GM13976 (cell line): ENCODE measurements at regions not wholly inside any gene's neighbourhood (a gene's known extent, or its start where the extent isn't known, plus 50 kb on each side); places are given as distances from the start of the nearest gene placed in this dataset.

Experiments
- DNase-seq: peaks from one replicate; pipeline ENCODE4 v3.0.0; 2012; ENCODE audit warnings: low spot score
- in situ Hi-C: fragments of 300-500 bp; cut with MboI; formaldehyde crosslinking; loops from one replicate; pipeline ENCODE4 v1.12.0; 2022; ENCODE audit warnings: low sequenced_read_pairs, mixed read lengths, inconsistent platforms; ENCODE audit not compliant: unreplicated experiment
- TF ChIP-seq, protein P1 (sequence below): IDR thresholded peaks from 2 replicates; pipeline ENCODE4 v1.5.1; 2012; ENCODE audit warnings: borderline replicate concordance, mild to moderate bottlenecking; ENCODE audit not compliant: insufficient read depth; ENCODE audit errors: extremely low read depth, missing control alignments, control extremely low read depth

DNA sequence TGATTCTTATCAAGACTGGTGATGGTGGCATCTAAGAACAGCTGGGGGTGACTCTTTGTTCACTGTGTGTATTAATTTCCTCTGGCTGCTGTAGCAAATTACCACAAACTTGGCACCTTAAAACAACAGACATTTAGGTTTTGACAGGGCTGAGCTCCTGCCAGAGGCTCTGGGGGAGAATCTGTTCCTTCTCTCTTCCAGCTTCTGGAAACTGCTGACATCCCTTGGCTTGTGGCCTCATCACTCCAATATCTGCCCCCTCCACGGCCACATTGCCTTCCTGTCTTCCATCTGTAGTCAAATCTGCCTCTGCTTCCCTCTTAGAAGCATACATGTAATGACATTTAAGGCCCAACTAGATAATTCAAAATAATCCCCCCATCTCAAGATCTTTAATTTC is 274.9 kb downstream of the PRL start:
- in situ Hi-C loops = no loop called here
- TF ChIP-seq, protein P1, sequence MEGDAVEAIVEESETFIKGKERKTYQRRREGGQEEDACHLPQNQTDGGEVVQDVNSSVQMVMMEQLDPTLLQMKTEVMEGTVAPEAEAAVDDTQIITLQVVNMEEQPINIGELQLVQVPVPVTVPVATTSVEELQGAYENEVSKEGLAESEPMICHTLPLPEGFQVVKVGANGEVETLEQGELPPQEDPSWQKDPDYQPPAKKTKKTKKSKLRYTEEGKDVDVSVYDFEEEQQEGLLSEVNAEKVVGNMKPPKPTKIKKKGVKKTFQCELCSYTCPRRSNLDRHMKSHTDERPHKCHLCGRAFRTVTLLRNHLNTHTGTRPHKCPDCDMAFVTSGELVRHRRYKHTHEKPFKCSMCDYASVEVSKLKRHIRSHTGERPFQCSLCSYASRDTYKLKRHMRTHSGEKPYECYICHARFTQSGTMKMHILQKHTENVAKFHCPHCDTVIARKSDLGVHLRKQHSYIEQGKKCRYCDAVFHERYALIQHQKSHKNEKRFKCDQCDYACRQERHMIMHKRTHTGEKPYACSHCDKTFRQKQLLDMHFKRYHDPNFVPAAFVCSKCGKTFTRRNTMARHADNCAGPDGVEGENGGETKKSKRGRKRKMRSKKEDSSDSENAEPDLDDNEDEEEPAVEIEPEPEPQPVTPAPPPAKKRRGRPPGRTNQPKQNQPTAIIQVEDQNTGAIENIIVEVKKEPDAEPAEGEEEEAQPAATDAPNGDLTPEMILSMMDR = no peak
- DNase-seq = no peak

DNA sequence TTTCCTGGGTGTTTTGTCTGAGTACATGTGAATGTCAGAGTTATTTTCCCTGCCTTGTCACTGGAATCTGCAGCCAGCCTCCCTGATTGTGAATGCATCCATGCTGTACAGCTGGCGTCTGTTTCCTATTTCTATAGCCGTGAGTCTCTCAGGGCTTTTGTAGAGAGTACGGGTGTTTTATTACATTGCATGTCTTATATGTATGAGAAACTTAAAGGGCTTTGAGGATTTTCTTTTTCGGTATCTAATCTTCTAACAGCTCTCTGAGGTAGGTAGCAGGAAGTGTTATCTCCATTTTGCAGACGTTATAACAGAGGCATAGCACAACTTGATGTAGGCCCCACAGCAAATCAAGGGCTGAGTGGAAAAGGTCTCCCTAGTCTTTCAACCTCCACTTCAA is 272.9 kb downstream of the PRL start:
- in situ Hi-C loops = no loop called here
- TF ChIP-seq, protein P1 = no peak
- no peak for DNase-seq

DNA sequence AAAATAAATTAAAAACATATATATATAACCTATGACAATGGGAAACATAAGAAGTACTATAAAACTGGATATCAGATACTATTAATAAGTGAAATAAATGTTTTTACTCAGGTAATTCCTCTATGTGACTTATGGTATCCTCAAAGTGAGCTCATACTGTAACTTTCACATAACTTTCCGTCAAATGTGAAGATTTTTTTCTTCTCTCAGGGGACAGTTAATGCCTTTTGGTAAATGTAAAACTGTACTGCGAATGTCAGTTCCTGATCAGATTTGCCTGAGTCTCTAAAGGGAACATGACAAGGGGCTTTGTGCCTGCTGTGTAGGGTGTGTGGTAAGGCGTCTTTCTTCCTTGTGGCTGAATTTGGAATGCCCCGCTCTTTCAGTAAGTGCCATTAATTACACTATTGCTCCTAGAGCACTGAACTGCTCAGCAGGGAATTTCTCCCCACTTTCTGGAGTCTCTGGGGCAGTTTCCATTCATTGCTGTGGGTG is 271.8 kb downstream of the PRL start:
- DNase-seq = no peak
- in situ Hi-C loops = no loop called here
- TF ChIP-seq, protein P1 = no peak

DNA sequence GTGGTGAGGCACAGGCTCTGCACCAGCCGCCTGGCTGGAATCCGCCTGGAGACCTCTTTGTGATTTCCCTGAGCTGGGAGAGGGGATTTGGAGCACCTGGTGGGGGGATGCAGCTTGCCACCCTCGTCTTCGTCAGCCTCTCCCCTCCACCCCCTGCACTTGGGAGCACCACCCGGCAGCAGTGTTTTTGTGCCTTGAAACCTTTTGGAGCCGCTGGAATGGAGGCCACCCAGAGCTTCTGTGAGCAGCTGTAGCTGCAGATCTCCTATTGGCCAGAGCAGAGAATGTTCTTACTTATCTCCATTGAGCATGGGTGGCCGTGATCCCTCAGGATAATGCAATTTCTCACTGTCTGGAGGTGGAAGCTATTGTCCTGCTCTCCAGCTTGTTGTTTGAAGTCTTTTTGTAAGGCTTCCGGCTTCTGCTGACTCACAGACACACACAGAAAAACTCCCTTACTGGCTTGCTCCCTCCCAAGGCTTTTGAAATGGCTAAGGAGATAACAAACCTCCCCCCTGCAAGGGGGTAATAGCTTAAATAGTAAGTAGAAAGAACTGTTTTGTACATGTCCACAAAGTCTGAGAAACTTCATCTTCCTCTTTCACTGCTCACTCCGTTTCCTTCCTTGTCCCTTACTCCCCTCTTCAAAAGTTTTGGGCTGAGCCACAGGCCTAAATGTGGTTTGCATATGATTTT is 271.2 kb downstream of the PRL start:
- in situ Hi-C loops = no loop called here
- TF ChIP-seq, protein P1 = no peak
- peak; percentile 49 for DNase-seq

DNA sequence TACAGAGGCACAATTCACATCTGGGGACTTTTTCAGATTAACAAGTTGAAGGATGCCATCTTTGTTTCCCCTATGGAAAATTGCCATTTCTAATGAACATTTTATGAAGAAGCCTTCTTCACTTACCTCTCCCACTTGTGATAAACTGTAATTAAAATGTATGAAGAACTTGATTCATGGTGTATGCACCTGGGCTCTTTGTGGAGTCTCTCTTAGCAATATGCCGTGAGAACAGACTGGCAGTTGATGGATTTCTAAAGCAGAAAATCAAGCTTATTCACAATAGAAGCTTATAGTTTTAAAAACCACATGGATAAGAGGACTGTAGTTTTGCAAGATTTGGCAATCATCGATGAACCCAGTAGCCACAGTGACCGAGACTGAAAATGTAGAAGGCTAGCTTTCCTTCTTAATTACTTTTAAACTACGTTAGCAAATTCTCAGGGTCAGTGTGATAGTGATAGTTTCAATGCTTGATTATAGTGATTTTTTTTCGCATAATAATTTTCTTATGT is 270.6 kb downstream of the PRL start:
- DNase-seq = no peak
- TF ChIP-seq, protein P1 = no peak
- in situ Hi-C loops = no loop called here

DNA sequence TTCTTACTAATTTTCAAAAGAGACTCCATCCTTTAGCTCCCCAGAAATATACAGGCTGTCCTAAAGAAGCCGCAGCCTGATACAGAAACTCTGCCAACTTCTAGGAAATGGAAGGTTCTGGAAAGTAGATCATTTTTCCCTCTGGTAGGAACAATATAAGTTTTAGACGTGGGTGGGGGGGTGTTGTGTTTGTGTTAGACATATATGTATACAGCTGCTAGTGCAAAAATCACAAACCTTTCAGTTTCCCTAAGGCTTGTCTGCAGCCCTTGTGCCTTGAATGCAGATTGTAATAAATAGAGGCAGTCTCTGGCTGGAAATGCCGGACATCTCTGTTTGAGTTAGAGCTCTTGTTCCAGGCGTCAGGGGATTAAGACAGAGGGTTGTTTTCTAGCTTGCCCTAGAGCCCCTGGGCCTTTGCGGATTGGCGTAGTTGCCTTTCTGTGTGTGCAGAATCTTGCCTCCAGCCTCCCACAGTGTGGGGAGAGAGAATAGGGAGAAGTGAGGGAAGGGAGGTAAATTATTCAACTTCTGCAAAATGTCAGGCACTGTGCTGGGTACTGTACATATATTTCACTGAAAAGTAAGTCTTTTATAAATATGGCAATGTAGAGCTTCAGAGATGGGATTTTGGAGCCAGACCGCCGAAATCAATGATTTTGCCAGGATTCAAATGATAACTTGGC is 269.7 kb downstream of the PRL start:
- no peak for DNase-seq
- in situ Hi-C loops = no loop called here
- TF ChIP-seq, protein P1 = no peak
